Transverse colon (tissue), 4 donors: ENCODE measurements at regions not wholly inside any gene's neighbourhood (a gene's known extent, or its start where the extent isn't known, plus 50 kb on each side); places are given as distances from the start of the nearest gene placed in this dataset.

Source experiments
- EP300 ChIP-seq: sonication (generic); formaldehyde crosslinking; IDR thresholded peaks from one replicate; pipeline ENCODE4 v1.6.1; 2017; ENCODE audit warnings: antibody characterized with exemption, low read depth
- POLR2A ChIP-seq: fragments of 450-650 bp; IDR thresholded peaks from one replicate; pipeline ENCODE4 v1.6.1; 2016; ENCODE audit warnings: antibody characterized with exemption, mild to moderate bottlenecking, moderate library complexity
- POLR2AphosphoS5 ChIP-seq, 3 donors: sonication (generic); formaldehyde crosslinking; IDR thresholded peaks; one replicate each; pipeline ENCODE4 v1.6.1; 2016; ENCODE audit warnings: antibody characterized with exemption in 3 of 3
- TF ChIP-seq, protein P1 (sequence below), 5 experiments: fragments of 200-600 bp in 3 of 5; fragments of 450-650 bp in 2 of 5; sonication (generic) in 3 of 5; IDR thresholded peaks; 1 replicate in 2 of 5; 2 replicates in 3 of 5; pipeline ENCODE4 v1.5.1; 2016 to 2017; ENCODE audit warnings: antibody characterized with exemption in 5 of 5, inconsistent platforms in 3 of 5, mild to moderate bottlenecking in 2 of 5, moderate library complexity in 1 of 5

DNA sequence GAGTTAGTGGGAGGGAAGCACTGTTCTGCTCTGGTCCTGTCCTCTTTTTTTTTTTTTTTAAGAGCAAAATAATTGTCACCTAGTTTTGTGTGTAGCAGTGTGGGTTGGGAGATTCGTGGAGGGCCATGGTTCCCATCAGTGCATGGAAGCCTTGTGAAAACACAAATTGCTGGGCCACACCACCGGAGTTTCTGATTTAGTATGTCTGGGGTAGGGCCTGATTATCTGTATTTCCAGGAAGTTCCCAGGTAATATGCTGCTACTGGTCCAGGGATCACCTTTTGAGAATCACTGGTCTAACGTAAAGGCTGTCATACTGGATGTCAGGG lies 191.3 kb downstream of the GATA3 start:
- TF ChIP-seq, protein P1, sequence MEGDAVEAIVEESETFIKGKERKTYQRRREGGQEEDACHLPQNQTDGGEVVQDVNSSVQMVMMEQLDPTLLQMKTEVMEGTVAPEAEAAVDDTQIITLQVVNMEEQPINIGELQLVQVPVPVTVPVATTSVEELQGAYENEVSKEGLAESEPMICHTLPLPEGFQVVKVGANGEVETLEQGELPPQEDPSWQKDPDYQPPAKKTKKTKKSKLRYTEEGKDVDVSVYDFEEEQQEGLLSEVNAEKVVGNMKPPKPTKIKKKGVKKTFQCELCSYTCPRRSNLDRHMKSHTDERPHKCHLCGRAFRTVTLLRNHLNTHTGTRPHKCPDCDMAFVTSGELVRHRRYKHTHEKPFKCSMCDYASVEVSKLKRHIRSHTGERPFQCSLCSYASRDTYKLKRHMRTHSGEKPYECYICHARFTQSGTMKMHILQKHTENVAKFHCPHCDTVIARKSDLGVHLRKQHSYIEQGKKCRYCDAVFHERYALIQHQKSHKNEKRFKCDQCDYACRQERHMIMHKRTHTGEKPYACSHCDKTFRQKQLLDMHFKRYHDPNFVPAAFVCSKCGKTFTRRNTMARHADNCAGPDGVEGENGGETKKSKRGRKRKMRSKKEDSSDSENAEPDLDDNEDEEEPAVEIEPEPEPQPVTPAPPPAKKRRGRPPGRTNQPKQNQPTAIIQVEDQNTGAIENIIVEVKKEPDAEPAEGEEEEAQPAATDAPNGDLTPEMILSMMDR (IDR thresholded peaks at IDR 0.05), result no peak
- TF ChIP-seq POLR2A, result no peak
- no peak for TF ChIP-seq EP300
- no peak for TF ChIP-seq POLR2AphosphoS5 (IDR thresholded peaks at IDR 0.05)
